GM12878 (cell line): ENCODE measurements at regions not wholly inside any gene's neighbourhood (a gene's known extent, or its start where the extent isn't known, plus 50 kb on each side); places are given as distances from the start of the nearest gene placed in this dataset.

Source experiments
- ATAC-seq: fragments of 200-7000 bp; cut with Tn5 transposase; 3 replicates; pipeline ENCODE4 v1.9.1; 2020; ENCODE audit warnings: mild to moderate bottlenecking, moderate library complexity
- BruUV-seq: library from RNA; stranded (reverse); fragments of 400-500 nt; replicated peaks from 2 replicates; lab custom pipeline; 2021; lab: Mats Ljungman, UMichigan
- CTCF ChIA-PET: fragments of 300-600 bp; sonication (Branson Sonifier 250); formaldehyde crosslinking; extraction: SDS; loops from one replicate; lab custom pipeline; 2021; ENCODE audit warnings: inconsistent platforms; lab: Yijun Ruan, JAX
- POLR2A ChIA-PET: fragments of 350-600 bp; formaldehyde crosslinking; extraction: SDS; loops from one replicate; lab custom pipeline; 2021; ENCODE audit warnings: inconsistent platforms; lab: Charles Lee
- RAD21 ChIA-PET: fragments of 300-600 bp; sonication (Branson Sonifier 250); formaldehyde crosslinking; loops from one replicate; lab custom pipeline; 2023; ENCODE audit warnings: antibody characterized with exemption; ENCODE audit not compliant: unreplicated experiment; lab: Charles Lee
- SMC1A ChIA-PET: fragments of 300-600 bp; sonication (Branson Sonifier 250); formaldehyde crosslinking; loops from one replicate; lab custom pipeline; 2023; ENCODE audit not compliant: unreplicated experiment, uncharacterized antibody; lab: Charles Lee
- DNase-seq: peaks from one replicate; pipeline ENCODE4 v3.0.0-alpha.2; 2011; ENCODE audit warnings: low read depth, low spot score
- FAIRE-seq: peaks from 3 replicates; lab custom pipeline; 2011; peaks lifted over from hg19 to GRCh38; lab: Jason Lieb, UNC
- H2AFZ ChIP-seq: 2 replicates; pipeline ENCODE4 v1.6.0; 2011; ENCODE audit warnings: low read depth, low read length, control low read depth; ENCODE audit not compliant: control insufficient read depth
- H3K27ac ChIP-seq: 2 replicates; pipeline ENCODE4 v1.5.1; 2011; ENCODE audit warnings: control low read depth; ENCODE audit not compliant: control insufficient read depth, insufficient read depth
- H3K27me3 ChIP-seq, 2 experiments: replicated peaks in 1 of 2; 2 replicates each; pipeline versions ENCODE4 v1.6.0 to v1.6.1; 2011; ENCODE audit warnings: low read length in 1 of 2; ENCODE audit not compliant: control insufficient read depth in 2 of 2, insufficient read depth in 2 of 2
- H3K36me3 ChIP-seq, 2 experiments: 2 replicates each; pipeline ENCODE4 v1.5.1; 2011; ENCODE audit warnings: low read length in 1 of 2; ENCODE audit not compliant: control insufficient read depth in 2 of 2, insufficient read depth in 2 of 2
- H3K4me1 ChIP-seq: 2 replicates; pipeline ENCODE4 v1.6.1; 2011; ENCODE audit warnings: mild to moderate bottlenecking, low read length, moderate library complexity, mixed read lengths; ENCODE audit not compliant: control insufficient read depth, insufficient read depth
- H3K4me2 ChIP-seq: 2 replicates; pipeline ENCODE4 v1.6.0; 2011; ENCODE audit warnings: control low read depth; ENCODE audit not compliant: control insufficient read depth, insufficient read depth
- H3K4me3 ChIP-seq: fragments of 200-600 bp; sonication (generic); 2 replicates; pipeline ENCODE4 v1.5.1; 2016
- H3K79me2 ChIP-seq: 2 replicates; pipeline ENCODE4 v1.6.0; 2011; ENCODE audit warnings: low read length; ENCODE audit not compliant: control insufficient read depth, insufficient read depth
- H3K9ac ChIP-seq: 2 replicates; pipeline ENCODE4 v1.8.0; 2011; ENCODE audit warnings: low read length, control low read depth, mixed read lengths; ENCODE audit not compliant: control insufficient read depth, insufficient read depth
- H3K9me3 ChIP-seq: replicated peaks from 3 replicates; pipeline ENCODE4 v1.5.1; 2011; ENCODE audit warnings: mild to moderate bottlenecking, low read length; ENCODE audit not compliant: control insufficient read depth, insufficient read depth
- H4K20me1 ChIP-seq: 2 replicates; pipeline ENCODE4 v1.6.0; 2011; ENCODE audit not compliant: control insufficient read depth, insufficient read depth
- BACH1 ChIP-seq: fragments of 450-650 bp; IDR thresholded peaks from 2 replicates; pipeline ENCODE4 v1.6.1; 2017; ENCODE audit warnings: mild to moderate bottlenecking, borderline replicate concordance
- SP1 ChIP-seq: IDR thresholded peaks from one replicate; pipeline ENCODE4 v1.6.1; 2011; ENCODE audit warnings: low read depth, low read length
- ZBTB4 ChIP-seq: fragments of 450-650 bp; formaldehyde crosslinking; IDR thresholded peaks from 2 replicates; pipeline ENCODE4 v1.4.0; 2022; ENCODE audit warnings: mild to moderate bottlenecking, moderate library complexity
- WGBS: methylation state at CpG from one replicate; pipeline ENCODE4 v1.1.6; 2016; ENCODE audit warnings: low lambda C conversion rate; ENCODE audit not compliant: insufficient replicate concordance, insufficient coverage; ENCODE audit errors: missing lambda C conversion rate; 5-methylcytosine and 5-hydroxymethylcytosine counted together
- in situ Hi-C: fragments of 300-500 bp; cut with MboI; formaldehyde crosslinking; loops from 9 replicates; pipeline ENCODE4 v1.14.3; 2018; ENCODE audit warnings: mixed read lengths
- intact Hi-C: fragments of 100-400 bp; cut with micrococcal nuclease; formaldehyde crosslinking; loops from one replicate; pipeline ENCODE4 v1.14.2; 2022; ENCODE audit not compliant: unreplicated experiment
- TF ChIP-seq, protein P1 (sequence below): fragments of 450-650 bp; IDR thresholded peaks from 2 replicates; pipeline ENCODE4 v1.6.1; 2017; ENCODE audit warnings: mild to moderate bottlenecking, moderate library complexity

GRCh38 chr6:135680964-135681913 is 170.3 kb upstream of the PDE7B start:
- Histone ChIP-seq H3K4me2 (no peak overlapping the region), H3K4me3 (no peak overlapping the region), H3K36me3 (no peaks in the 10 kb centered on the region), H4K20me1 (no peaks in the 10 kb centered on the region), H3K27ac (no peak overlapping the region), H3K4me1 (no peaks in the 10 kb centered on the region), H3K9ac (no peak overlapping the region), H2AFZ (no peak overlapping the region), H3K9me3 (no peaks in the 10 kb centered on the region)
- ChIA-PET SMC1A (interaction anchor here (0.7 to 1.7 kb wide), 2 partner anchors 10 to 28 kb away, joined by 3 read pairs; no protein-coding TSS in a partner anchor), CTCF (interaction anchor here (0.9 kb wide), 1 partner anchor 545 kb away, joined by 6 read pairs; no protein-coding TSS in a partner anchor), RAD21 (interaction anchor here (1.2 kb wide), 1 partner anchor 229 kb away, joined by 3 read pairs; no protein-coding TSS in a partner anchor)
- WGBS: 0% methylated on average over 2 of the region's 2 CpGs
- intact Hi-C loops: no loop called here
- DNase-seq: no peak
- ATAC-seq: no peak
- no TSS peak for BruUV-seq
- FAIRE-seq: no peak
- TF ChIP-seq, protein P1, sequence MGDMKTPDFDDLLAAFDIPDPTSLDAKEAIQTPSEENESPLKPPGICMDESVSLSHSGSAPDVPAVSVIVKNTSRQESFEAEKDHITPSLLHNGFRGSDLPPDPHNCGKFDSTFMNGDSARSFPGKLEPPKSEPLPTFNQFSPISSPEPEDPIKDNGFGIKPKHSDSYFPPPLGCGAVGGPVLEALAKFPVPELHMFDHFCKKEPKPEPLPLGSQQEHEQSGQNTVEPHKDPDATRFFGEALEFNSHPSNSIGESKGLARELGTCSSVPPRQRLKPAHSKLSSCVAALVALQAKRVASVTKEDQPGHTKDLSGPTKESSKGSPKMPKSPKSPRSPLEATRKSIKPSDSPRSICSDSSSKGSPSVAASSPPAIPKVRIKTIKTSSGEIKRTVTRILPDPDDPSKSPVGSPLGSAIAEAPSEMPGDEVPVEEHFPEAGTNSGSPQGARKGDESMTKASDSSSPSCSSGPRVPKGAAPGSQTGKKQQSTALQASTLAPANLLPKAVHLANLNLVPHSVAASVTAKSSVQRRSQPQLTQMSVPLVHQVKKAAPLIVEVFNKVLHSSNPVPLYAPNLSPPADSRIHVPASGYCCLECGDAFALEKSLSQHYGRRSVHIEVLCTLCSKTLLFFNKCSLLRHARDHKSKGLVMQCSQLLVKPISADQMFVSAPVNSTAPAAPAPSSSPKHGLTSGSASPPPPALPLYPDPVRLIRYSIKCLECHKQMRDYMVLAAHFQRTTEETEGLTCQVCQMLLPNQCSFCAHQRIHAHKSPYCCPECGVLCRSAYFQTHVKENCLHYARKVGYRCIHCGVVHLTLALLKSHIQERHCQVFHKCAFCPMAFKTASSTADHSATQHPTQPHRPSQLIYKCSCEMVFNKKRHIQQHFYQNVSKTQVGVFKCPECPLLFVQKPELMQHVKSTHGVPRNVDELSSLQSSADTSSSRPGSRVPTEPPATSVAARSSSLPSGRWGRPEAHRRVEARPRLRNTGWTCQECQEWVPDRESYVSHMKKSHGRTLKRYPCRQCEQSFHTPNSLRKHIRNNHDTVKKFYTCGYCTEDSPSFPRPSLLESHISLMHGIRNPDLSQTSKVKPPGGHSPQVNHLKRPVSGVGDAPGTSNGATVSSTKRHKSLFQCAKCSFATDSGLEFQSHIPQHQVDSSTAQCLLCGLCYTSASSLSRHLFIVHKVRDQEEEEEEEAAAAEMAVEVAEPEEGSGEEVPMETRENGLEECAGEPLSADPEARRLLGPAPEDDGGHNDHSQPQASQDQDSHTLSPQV: no peak
- no peak for TF ChIP-seq SP1
- no peak for TF ChIP-seq BACH1
- TF ChIP-seq ZBTB4 (CRISPR knock-in tag): no peak
- TF ChIP-seq, all 136 proteins: peak for 0
- POLR2A ChIA-PET: no interaction called here
- peaks cover 0 to 3% of the 10 kb centered on the region in 2 experiments; a peak in 1 of 4 replicates for H3K27me3 ChIP-seq
- H3K79me2 ChIP-seq: no peaks in the 10 kb centered on the region
- in situ Hi-C loops: no loop called here
